ENCODE measurements at regions not wholly inside any gene's neighbourhood (a gene's known extent, or its start where the extent isn't known, plus 50 kb on each side); places are given as distances from the start of the nearest gene placed in this dataset.

DNA sequence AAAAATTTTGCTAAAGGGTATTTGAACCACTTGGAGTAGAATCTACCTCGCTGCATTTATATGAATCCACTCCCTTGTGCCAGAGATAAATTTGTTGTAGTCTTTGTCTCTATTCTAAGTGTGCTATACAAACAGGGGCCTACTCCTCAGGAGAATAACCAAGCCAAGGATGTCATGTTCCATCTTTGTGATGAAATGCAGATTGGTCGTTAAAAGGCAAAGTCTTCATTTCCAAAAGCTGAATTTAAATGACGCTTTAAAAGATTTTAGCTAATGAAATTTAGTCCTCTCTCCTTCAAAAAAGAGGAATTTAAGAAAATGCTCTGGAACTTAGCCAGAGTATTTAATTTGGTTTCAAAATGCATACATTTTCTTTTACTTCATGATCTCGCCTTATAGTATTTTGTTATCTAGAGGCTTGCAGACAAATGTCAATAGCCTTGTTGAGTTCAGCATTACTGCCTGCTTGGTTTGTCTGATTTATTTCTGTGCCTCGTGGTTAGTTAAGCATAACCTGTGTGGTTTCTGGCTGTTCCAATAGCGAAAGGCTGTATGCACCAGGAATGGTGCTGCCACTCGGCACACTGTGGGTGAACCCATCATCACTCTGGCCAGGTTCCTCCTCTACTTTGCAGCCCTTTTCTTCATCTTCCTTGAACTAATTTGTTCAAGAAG, 417.6 kb downstream of the ZNF521 start:
- DNase-seq (ENCODE audit: low spot score in 2 of 2), result no peak
- no peak for TF ChIP-seq EP300 (IDR thresholded peaks at IDR 0.05)
- TF ChIP-seq, protein P1, sequence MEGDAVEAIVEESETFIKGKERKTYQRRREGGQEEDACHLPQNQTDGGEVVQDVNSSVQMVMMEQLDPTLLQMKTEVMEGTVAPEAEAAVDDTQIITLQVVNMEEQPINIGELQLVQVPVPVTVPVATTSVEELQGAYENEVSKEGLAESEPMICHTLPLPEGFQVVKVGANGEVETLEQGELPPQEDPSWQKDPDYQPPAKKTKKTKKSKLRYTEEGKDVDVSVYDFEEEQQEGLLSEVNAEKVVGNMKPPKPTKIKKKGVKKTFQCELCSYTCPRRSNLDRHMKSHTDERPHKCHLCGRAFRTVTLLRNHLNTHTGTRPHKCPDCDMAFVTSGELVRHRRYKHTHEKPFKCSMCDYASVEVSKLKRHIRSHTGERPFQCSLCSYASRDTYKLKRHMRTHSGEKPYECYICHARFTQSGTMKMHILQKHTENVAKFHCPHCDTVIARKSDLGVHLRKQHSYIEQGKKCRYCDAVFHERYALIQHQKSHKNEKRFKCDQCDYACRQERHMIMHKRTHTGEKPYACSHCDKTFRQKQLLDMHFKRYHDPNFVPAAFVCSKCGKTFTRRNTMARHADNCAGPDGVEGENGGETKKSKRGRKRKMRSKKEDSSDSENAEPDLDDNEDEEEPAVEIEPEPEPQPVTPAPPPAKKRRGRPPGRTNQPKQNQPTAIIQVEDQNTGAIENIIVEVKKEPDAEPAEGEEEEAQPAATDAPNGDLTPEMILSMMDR (IDR thresholded peaks at IDR 0.05), result no peak
- no peak for TF ChIP-seq POLR2AphosphoS5 (IDR thresholded peaks at IDR 0.05)
- TF ChIP-seq POLR2A (IDR thresholded peaks at IDR 0.05), result no peak
- H3K9me3 ChIP-seq, result no peaks in the 10 kb centered on the region

DNA sequence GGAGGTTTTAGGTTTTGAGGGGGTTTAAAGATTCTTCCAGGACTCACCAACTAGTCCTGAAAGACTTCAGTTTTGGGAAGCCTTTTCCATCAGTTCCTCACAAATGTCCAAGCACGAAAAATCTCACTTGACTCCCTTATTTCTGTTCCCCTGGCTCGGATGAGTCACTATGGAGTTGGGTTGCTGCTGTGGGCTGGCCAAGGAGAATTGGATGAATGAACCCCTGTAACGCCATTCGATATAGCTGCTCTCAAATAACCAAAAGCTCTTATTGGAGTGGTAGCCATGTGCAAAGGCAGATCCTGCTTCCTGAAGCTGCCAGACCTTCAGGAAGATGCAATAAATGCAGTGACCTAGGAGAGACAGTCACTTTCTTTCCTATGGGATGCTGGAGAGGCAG, 417.0 kb downstream of the ZNF521 start:
- 85% methylated on average over 4 of the region's 4 CpGs for WGBS

More for the DNA sequence above, 417.6 kb downstream of the ZNF521 start:
- Histone ChIP-seq H3K36me3 (no peaks in the 10 kb centered on the region), H3K27ac (no peak overlapping the region), H3K4me1 (no peaks in the 10 kb centered on the region), H3K27me3 (no peaks in the 10 kb centered on the region), H3K4me3 (no peak overlapping the region)
- 85% methylated on average over 7 of the region's 7 CpGs for WGBS

DNA sequence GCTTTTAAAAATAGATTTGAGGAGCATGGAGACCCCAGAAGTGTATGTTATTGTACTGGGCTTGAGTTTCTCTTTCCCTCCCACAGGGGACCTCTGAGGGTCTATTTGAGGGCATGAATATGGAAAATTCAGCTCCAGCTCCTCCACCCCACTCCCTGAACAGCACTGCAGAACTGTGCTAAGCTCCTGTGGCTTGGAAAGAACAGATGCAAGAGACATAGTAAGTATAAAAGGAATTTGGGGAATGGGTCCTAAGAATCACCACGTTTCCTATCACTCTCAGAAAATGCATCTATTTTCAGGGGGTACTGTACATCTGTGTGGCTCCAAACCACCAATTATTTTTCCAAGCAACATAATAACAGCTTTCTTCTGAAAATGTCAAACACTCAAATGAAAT, 416.1 kb downstream of the ZNF521 start:
- WGBS, result 68% methylated on average over 1 of the region's 1 CpG

More for the DNA sequence above, 417.0 kb downstream of the ZNF521 start:
- H3K27me3 ChIP-seq, result no peaks in the 10 kb centered on the region
- no peaks in the 10 kb centered on the region for H3K36me3 ChIP-seq
- no peak overlapping the region for H3K4me3 ChIP-seq
- TF ChIP-seq EP300 (IDR thresholded peaks at IDR 0.05) (no peak), POLR2A (IDR thresholded peaks at IDR 0.05) (no peak), POLR2AphosphoS5 (IDR thresholded peaks at IDR 0.05) (no peak)
- TF ChIP-seq, protein P1 (IDR thresholded peaks at IDR 0.05), result no peak
- no peak for DNase-seq (ENCODE audit: low spot score in 2 of 2)
- no peak overlapping the region for H3K27ac ChIP-seq
- no peaks in the 10 kb centered on the region for H3K9me3 ChIP-seq
- no peaks in the 10 kb centered on the region for H3K4me1 ChIP-seq

DNA sequence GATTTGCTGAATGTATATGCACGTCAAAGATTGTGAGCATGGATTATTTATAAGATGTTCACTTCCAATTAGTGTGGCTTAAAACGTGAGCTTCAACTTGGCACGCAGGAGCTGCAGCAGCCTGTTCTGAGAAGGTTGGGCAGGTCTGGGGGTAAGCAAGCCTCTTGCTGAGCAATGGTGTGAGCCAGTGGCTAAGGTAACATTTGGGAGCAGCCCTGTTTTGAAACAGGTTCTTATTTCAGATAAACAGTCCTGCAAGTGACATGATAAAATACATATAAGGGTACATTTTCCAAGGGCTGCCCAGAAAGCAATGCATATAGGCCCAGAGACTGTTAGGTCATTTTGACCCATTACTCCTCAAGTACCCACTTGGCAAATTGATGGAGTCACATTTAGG, 415.3 kb downstream of the ZNF521 start:
- no peaks in the 10 kb centered on the region for H3K27me3 ChIP-seq
- TF ChIP-seq EP300 (IDR thresholded peaks at IDR 0.05) (no peak), POLR2A (IDR thresholded peaks at IDR 0.05) (no peak), POLR2AphosphoS5 (IDR thresholded peaks at IDR 0.05) (no peak)
- TF ChIP-seq, protein P1 (IDR thresholded peaks at IDR 0.05), result no peak
- H3K4me3 ChIP-seq, result no peak overlapping the region
- 79% methylated on average over 3 of the region's 3 CpGs for WGBS
- H3K9me3 ChIP-seq, result no peaks in the 10 kb centered on the region
- no peak for DNase-seq (ENCODE audit: low spot score in 2 of 2)
- no peak overlapping the region for H3K27ac ChIP-seq
- no peaks in the 10 kb centered on the region for H3K4me1 ChIP-seq
- H3K36me3 ChIP-seq, result no peaks in the 10 kb centered on the region

More for the DNA sequence above, 416.1 kb downstream of the ZNF521 start:
- H3K27ac ChIP-seq, result no peak overlapping the region
- no peaks in the 10 kb centered on the region for H3K4me1 ChIP-seq
- no peaks in the 10 kb centered on the region for H3K27me3 ChIP-seq
- DNase-seq (ENCODE audit: low spot score in 2 of 2), result no peak
- no peak for TF ChIP-seq POLR2AphosphoS5 (IDR thresholded peaks at IDR 0.05)
- TF ChIP-seq, protein P1 (IDR thresholded peaks at IDR 0.05), result no peak
- no peak for TF ChIP-seq EP300 (IDR thresholded peaks at IDR 0.05)
- no peak for TF ChIP-seq POLR2A (IDR thresholded peaks at IDR 0.05)
- no peaks in the 10 kb centered on the region for H3K9me3 ChIP-seq
- H3K36me3 ChIP-seq, result no peaks in the 10 kb centered on the region
- no peak overlapping the region for H3K4me3 ChIP-seq

DNA sequence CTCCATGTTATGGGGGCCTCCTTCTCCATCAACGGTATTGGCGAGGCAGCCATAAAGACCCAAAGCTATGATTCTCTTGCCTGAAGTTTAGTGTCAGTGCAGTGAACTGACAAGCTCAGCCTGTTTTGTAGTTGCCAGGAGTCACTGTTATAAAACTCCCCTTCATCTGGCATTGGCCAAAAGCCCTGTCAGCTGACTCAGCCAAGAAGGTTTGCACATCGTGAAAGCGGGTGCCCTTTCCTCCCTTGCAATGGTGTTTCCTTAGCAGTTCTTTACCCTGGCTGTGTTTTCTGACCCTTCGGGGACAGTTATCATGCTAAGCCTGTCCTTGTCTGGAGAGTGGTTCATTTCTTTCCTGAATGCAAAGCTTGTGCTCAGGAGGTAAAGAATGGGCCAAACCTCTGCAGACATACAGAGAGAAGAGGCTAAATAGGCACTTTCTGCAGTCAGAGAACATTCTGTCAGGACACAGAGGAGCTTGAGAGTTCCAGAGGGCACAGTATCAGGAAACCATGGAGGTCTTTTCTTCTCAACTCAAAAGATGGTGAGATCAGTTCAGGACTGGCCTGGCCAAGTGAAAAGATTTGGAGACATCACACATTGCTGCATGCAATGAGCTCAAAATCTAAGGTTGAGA, 414.2 kb downstream of the ZNF521 start:
- H3K27me3 ChIP-seq, result no peaks in the 10 kb centered on the region
- no peaks in the 10 kb centered on the region for H3K36me3 ChIP-seq
- no peaks in the 10 kb centered on the region for H3K9me3 ChIP-seq
- no peak for DNase-seq (ENCODE audit: low spot score in 2 of 2)
- WGBS, result 64% methylated on average over 5 of the region's 5 CpGs
- no peaks in the 10 kb centered on the region for H3K4me1 ChIP-seq
- H3K27ac ChIP-seq, result no peak overlapping the region
- TF ChIP-seq POLR2A (IDR thresholded peaks at IDR 0.05) (no peak), POLR2AphosphoS5 (IDR thresholded peaks at IDR 0.05) (no peak), EP300 (IDR thresholded peaks at IDR 0.05) (no peak)
- TF ChIP-seq, protein P1 (IDR thresholded peaks at IDR 0.05), result no peak
- H3K4me3 ChIP-seq, result no peak overlapping the region

Data from suprapubic skin (tissue), 4 donors.